ENCODE measurements at regions not wholly inside any gene's neighbourhood (a gene's known extent, or its start where the extent isn't known, plus 50 kb on each side); places are given as distances from the start of the nearest gene placed in this dataset.

- TF ChIP-seq, protein P1, sequence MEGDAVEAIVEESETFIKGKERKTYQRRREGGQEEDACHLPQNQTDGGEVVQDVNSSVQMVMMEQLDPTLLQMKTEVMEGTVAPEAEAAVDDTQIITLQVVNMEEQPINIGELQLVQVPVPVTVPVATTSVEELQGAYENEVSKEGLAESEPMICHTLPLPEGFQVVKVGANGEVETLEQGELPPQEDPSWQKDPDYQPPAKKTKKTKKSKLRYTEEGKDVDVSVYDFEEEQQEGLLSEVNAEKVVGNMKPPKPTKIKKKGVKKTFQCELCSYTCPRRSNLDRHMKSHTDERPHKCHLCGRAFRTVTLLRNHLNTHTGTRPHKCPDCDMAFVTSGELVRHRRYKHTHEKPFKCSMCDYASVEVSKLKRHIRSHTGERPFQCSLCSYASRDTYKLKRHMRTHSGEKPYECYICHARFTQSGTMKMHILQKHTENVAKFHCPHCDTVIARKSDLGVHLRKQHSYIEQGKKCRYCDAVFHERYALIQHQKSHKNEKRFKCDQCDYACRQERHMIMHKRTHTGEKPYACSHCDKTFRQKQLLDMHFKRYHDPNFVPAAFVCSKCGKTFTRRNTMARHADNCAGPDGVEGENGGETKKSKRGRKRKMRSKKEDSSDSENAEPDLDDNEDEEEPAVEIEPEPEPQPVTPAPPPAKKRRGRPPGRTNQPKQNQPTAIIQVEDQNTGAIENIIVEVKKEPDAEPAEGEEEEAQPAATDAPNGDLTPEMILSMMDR (IDR thresholded peaks at IDR 0.05 in 2 of 3, conservative IDR thresholded peaks at IDR 0.05 in 1 of 3; ENCODE audit: borderline replicate concordance in 1 of 3, insufficient read depth in 1 of 3, low read depth in 2 of 3, low read length in 2 of 3) = no peak
- TF ChIP-seq EZH2 (IDR thresholded peaks at IDR 0.05) (no peak), SP1 (IDR thresholded peaks at IDR 0.05; ENCODE audit: low read depth) (no peak), POLR2A (IDR thresholded peaks at IDR 0.05; ENCODE audit: borderline replicate concordance, extremely low read depth, insufficient read depth, insufficient read length) (no peak), RAD21 (IDR thresholded peaks at IDR 0.05; ENCODE audit: low read depth) (no peak)
Measured at GRCh38 chr5:96198356-96199058, 234.5 kb downstream of the PCSK1 start.

Measured in HCT116 (cell line).